ENCODE measurements at regions not wholly inside any gene's neighbourhood (a gene's known extent, or its start where the extent isn't known, plus 50 kb on each side); places are given as distances from the start of the nearest gene placed in this dataset.

- intact Hi-C loops (cut with micrococcal nuclease) (no loop called here), dilution Hi-C loops (cut with MboI; ENCODE audit: extremely low pct_ligation_motif_present, low sequenced_read_pairs) (no loop called here)
- no peak overlapping the region for H3K4me3 ChIP-seq (replicated peaks in 1 of 3; ENCODE audit: insufficient read depth in 1 of 3, low read depth in 1 of 3, low read length in 3 of 3)
- H4K20me1 ChIP-seq (replicated peaks; ENCODE audit: control insufficient read depth, extremely low read depth, insufficient read depth, low read length), result no peaks in the 10 kb centered on the region
- TF ChIP-seq MYC (IDR thresholded peaks at IDR 0.05; ENCODE audit: low read depth, low read length) (no peak), FOS (IDR thresholded peaks at IDR 0.05; ENCODE audit: borderline replicate concordance, insufficient read depth, low read length) (no peak), MAX (IDR thresholded peaks at IDR 0.05; ENCODE audit: insufficient read depth, insufficient read length) (no peak), EZH2 (IDR thresholded peaks at IDR 0.05; ENCODE audit: borderline replicate concordance, low read depth, low read length, severe bottlenecking) (no peak), POLR2AphosphoS5 (IDR thresholded peaks at IDR 0.05; ENCODE audit: insufficient read depth, low read depth, low read length) (no peak), POLR2A (IDR thresholded peaks at IDR 0.05; ENCODE audit: low read depth, low read length) (no peak), JUN (IDR thresholded peaks at IDR 0.05; ENCODE audit: borderline replicate concordance, insufficient read depth, insufficient read length, low read depth) (no peak), GATA2 (IDR thresholded peaks at IDR 0.05; ENCODE audit: insufficient read depth, insufficient read length, low read depth, low read length) (no peak)
- TF ChIP-seq, protein P1, sequence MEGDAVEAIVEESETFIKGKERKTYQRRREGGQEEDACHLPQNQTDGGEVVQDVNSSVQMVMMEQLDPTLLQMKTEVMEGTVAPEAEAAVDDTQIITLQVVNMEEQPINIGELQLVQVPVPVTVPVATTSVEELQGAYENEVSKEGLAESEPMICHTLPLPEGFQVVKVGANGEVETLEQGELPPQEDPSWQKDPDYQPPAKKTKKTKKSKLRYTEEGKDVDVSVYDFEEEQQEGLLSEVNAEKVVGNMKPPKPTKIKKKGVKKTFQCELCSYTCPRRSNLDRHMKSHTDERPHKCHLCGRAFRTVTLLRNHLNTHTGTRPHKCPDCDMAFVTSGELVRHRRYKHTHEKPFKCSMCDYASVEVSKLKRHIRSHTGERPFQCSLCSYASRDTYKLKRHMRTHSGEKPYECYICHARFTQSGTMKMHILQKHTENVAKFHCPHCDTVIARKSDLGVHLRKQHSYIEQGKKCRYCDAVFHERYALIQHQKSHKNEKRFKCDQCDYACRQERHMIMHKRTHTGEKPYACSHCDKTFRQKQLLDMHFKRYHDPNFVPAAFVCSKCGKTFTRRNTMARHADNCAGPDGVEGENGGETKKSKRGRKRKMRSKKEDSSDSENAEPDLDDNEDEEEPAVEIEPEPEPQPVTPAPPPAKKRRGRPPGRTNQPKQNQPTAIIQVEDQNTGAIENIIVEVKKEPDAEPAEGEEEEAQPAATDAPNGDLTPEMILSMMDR (IDR thresholded peaks at IDR 0.05; ENCODE audit: extremely low read depth in 1 of 2, insufficient read depth in 1 of 2, low read depth in 1 of 2, low read length in 2 of 2), result no peak
- H3K9me3 ChIP-seq (replicated peaks; ENCODE audit: control insufficient read depth, insufficient read depth, low read length), result no peaks in the 10 kb centered on the region
- no TSS peak for BruUV-seq (replicated peaks)
- H3K4me2 ChIP-seq (ENCODE audit: insufficient read depth, low read length), result no peak overlapping the region
- H3K27ac ChIP-seq (ENCODE audit: insufficient read depth, low read depth, low read length), result no peak overlapping the region
- ChIA-PET CTCF (no interaction called here), POLR2A (no interaction called here)
- no peak overlapping the region for H3K9ac ChIP-seq (replicated peaks; ENCODE audit: extremely low read depth, insufficient read depth, low read length)
- no peaks in the 10 kb centered on the region for H3K36me3 ChIP-seq (ENCODE audit: control insufficient read depth in 2 of 2, extremely low read depth in 1 of 2, insufficient read depth in 2 of 2, low read length in 2 of 2)
- H3K79me2 ChIP-seq (ENCODE audit: control insufficient read depth, insufficient read depth, low read length), result no peaks in the 10 kb centered on the region
- no peaks in the 10 kb centered on the region for H3K27me3 ChIP-seq (ENCODE audit: control insufficient read depth in 2 of 2, insufficient read depth in 2 of 2, low read length in 2 of 2)
- H3K4me1 ChIP-seq (ENCODE audit: control insufficient read depth, extremely low read depth, insufficient read depth, low read length), result no peaks in the 10 kb centered on the region
- H2AFZ ChIP-seq (ENCODE audit: low read depth, low read length), result no peak overlapping the region
- FAIRE-seq (no peak), DNase-seq (ENCODE audit: low read depth, low spot score) (no peak)
- no peaks in the 10 kb centered on the region for H3K9me1 ChIP-seq (replicated peaks; ENCODE audit: control insufficient read depth, extremely low read depth, insufficient read depth, low read length)
Measured at GRCh38 chr15:79617071-79617470, 184.9 kb downstream of the MINAR1 start.

All from endothelial cell of umbilical vein (primary cell).